Fibroblast of lung (primary cell): ENCODE measurements at regions not wholly inside any gene's neighbourhood (a gene's known extent, or its start where the extent isn't known, plus 50 kb on each side); places are given as distances from the start of the nearest gene placed in this dataset.

Source experiments
- DNase-seq, 2 donors: peaks; one replicate each; pipeline versions ENCODE4 v3.0.0 to v3.0.0-alpha.2; 2010; ENCODE audit warnings: low read depth in 2 of 2
- H2AFZ ChIP-seq: 2 replicates; pipeline ENCODE4 v1.5.1; 2012; ENCODE audit warnings: low read length, control low read depth, inconsistent platforms
- H3K27ac ChIP-seq: 2 replicates; pipeline ENCODE4 v1.5.1; 2011; ENCODE audit warnings: low read length, control low read depth; ENCODE audit not compliant: insufficient read depth
- H3K27me3 ChIP-seq: 2 replicates; pipeline ENCODE4 v1.5.1; 2011; ENCODE audit warnings: mild to moderate bottlenecking, low read length; ENCODE audit not compliant: control insufficient read depth, insufficient read depth
- H3K36me3 ChIP-seq: 2 replicates; pipeline ENCODE4 v1.5.1; 2011; ENCODE audit warnings: low read length; ENCODE audit not compliant: control insufficient read depth, insufficient read depth
- H3K4me1 ChIP-seq: 2 replicates; pipeline ENCODE4 v1.5.1; 2011; ENCODE audit warnings: low read length; ENCODE audit not compliant: control insufficient read depth, insufficient read depth; ENCODE audit errors: extremely low read depth
- H3K4me2 ChIP-seq: 2 replicates; pipeline ENCODE4 v1.5.1; 2011; ENCODE audit warnings: low read length, control low read depth; ENCODE audit not compliant: insufficient read depth; ENCODE audit errors: extremely low read depth
- H3K4me3 ChIP-seq, 4 experiments: fragments of 200-600 bp in 1 of 4; sonication (generic) in 1 of 4; replicated peaks in 1 of 4; 2 replicates each; pipeline ENCODE4 v1.5.1; 2011 to 2016; ENCODE audit warnings: low read length in 4 of 4, low read depth in 3 of 4, mild to moderate bottlenecking in 3 of 4, control low read depth in 2 of 4, inconsistent platforms in 1 of 4, mixed read lengths in 1 of 4; ENCODE audit not compliant: insufficient read depth in 1 of 4; ENCODE audit errors: control extremely low read depth in 1 of 4
- H3K79me2 ChIP-seq: 2 replicates; pipeline ENCODE4 v1.5.1; 2012; ENCODE audit warnings: mild to moderate bottlenecking, low read length, inconsistent platforms; ENCODE audit not compliant: control insufficient read depth, insufficient read depth
- H3K9ac ChIP-seq: 2 replicates; pipeline ENCODE4 v1.5.1; 2011; ENCODE audit warnings: mild to moderate bottlenecking, low read length, control low read depth; ENCODE audit not compliant: insufficient read depth
- H3K9me3 ChIP-seq: 2 replicates; pipeline ENCODE4 v1.5.1; 2012; ENCODE audit warnings: low read depth, low read length; ENCODE audit not compliant: control insufficient read depth, insufficient read depth
- H4K20me1 ChIP-seq: 2 replicates; pipeline ENCODE4 v1.5.1; 2011; ENCODE audit warnings: low read length; ENCODE audit not compliant: control insufficient read depth, insufficient read depth; ENCODE audit errors: extremely low read depth
- EZH2 ChIP-seq: IDR thresholded peaks from 2 replicates; pipeline ENCODE4 v1.5.1; 2012; ENCODE audit warnings: low read length, control low read depth, mild to moderate bottlenecking; ENCODE audit errors: missing control alignments
- TF ChIP-seq, protein P1 (sequence below), 2 donors: IDR thresholded peaks in 1 of 2; conservative IDR thresholded peaks in 1 of 2; 1 replicate in 1 of 2; 2 replicates in 1 of 2; pipeline ENCODE4 v1.5.1; 2011 to 2012; ENCODE audit warnings: low read length in 2 of 2, control low read depth in 1 of 2, inconsistent platforms in 1 of 2, low read depth in 1 of 2, mild to moderate bottlenecking in 1 of 2

DNA sequence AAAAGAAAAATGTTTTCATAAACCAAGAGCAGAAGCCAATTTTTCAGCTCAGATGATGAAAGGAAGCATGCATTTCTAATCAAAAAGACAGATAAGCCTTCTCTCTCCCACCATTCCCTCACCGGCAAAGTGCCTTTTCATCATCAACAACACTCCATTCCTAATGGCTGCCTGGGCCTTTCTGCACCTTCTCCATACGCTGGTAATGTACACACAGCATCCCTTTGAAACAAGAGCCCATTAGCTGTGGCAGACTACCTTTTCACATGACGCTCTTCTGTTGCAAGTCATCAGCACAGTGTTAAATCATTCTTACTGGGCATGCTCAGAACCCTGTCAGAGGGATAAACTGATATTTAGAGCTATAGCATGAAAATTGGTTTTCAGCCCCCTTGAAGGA lies 408.9 kb downstream of the MEIS1 start:
- Histone ChIP-seq H3K9me3 (no peaks in the 10 kb centered on the region), H4K20me1 (no peaks in the 10 kb centered on the region), H3K27me3 (no peaks in the 10 kb centered on the region), H3K9ac (no peak overlapping the region), H3K4me2 (no peak overlapping the region), H3K79me2 (no peaks in the 10 kb centered on the region), H3K4me1 (peaks cover 9% of the 10 kb centered on the region), H3K27ac (no peak overlapping the region), H3K4me3 (no peak overlapping the region), H3K36me3 (no peaks in the 10 kb centered on the region), H2AFZ (no peak overlapping the region)
- no peak for DNase-seq
- TF ChIP-seq, protein P1, sequence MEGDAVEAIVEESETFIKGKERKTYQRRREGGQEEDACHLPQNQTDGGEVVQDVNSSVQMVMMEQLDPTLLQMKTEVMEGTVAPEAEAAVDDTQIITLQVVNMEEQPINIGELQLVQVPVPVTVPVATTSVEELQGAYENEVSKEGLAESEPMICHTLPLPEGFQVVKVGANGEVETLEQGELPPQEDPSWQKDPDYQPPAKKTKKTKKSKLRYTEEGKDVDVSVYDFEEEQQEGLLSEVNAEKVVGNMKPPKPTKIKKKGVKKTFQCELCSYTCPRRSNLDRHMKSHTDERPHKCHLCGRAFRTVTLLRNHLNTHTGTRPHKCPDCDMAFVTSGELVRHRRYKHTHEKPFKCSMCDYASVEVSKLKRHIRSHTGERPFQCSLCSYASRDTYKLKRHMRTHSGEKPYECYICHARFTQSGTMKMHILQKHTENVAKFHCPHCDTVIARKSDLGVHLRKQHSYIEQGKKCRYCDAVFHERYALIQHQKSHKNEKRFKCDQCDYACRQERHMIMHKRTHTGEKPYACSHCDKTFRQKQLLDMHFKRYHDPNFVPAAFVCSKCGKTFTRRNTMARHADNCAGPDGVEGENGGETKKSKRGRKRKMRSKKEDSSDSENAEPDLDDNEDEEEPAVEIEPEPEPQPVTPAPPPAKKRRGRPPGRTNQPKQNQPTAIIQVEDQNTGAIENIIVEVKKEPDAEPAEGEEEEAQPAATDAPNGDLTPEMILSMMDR (conservative IDR thresholded peaks at IDR 0.05 in 1 of 2, IDR thresholded peaks at IDR 0.05 in 1 of 2; ENCODE audit: low read depth in 1 of 2, low read length in 2 of 2), result no peak
- TF ChIP-seq EZH2, result no peak

DNA sequence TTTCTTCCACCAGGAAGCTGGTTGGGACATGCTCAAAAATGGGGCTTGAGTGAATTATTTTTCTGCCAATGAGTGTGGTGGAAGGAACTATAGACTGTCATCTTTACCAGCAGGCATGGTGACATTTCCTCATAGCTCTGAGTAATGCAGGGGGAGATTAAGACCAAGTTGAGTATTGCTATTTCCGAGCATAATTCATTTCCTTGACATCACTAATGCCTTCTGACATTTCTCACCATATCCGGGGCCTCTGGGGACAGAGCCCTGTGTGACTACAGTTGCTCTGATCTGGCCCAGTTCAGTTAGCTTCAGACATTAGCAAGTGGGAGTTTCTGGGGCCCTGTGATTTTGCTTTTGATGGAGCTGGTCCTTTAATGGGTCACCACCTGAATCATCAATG lies 410.4 kb downstream of the MEIS1 start:
- peaks cover 8% of the 10 kb centered on the region for H3K4me1 ChIP-seq
- no peak overlapping the region for H3K27ac ChIP-seq
- no peak for DNase-seq
- H3K9me3 ChIP-seq, result no peaks in the 10 kb centered on the region
- H4K20me1 ChIP-seq, result no peaks in the 10 kb centered on the region
- H3K4me2 ChIP-seq, result no peak overlapping the region
- no peak overlapping the region for H2AFZ ChIP-seq
- H3K36me3 ChIP-seq, result no peaks in the 10 kb centered on the region
- no peaks in the 10 kb centered on the region for H3K79me2 ChIP-seq
- no peak overlapping the region for H3K9ac ChIP-seq
- TF ChIP-seq, protein P1 (conservative IDR thresholded peaks at IDR 0.05 in 1 of 2, IDR thresholded peaks at IDR 0.05 in 1 of 2; ENCODE audit: low read depth in 1 of 2, low read length in 2 of 2), result no peak
- no peak for TF ChIP-seq EZH2
- no peaks in the 10 kb centered on the region for H3K27me3 ChIP-seq
- H3K4me3 ChIP-seq, result no peak overlapping the region

DNA sequence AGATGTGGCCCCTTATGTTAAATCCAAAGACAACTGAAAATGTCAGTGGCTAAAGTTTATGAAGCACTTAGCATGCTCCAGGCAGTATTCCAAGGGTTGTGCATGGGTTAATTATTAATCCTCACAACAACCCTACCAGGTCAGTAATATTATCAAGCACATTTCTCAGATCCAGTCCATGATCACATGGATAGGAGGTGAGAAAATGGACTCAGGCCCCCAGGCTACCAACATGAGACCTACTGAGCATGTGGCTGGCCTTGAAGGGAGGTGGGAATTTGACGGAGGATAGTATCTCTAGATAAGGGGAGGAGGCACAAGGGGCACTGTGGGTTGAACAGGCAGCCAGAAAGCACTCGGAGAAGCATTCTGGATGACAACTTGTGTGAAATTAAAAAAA lies 412.0 kb downstream of the MEIS1 start:
- no peak overlapping the region for H3K27ac ChIP-seq
- peaks cover 13% of the 10 kb centered on the region for H3K4me1 ChIP-seq
- no peak overlapping the region for H3K4me2 ChIP-seq
- H2AFZ ChIP-seq, result no peak overlapping the region
- TF ChIP-seq, protein P1 (conservative IDR thresholded peaks at IDR 0.05 in 1 of 2, IDR thresholded peaks at IDR 0.05 in 1 of 2; ENCODE audit: low read depth in 1 of 2, low read length in 2 of 2), result no peak
- TF ChIP-seq EZH2, result no peak
- DNase-seq, result no peak
- no peak overlapping the region for H3K9ac ChIP-seq
- H3K79me2 ChIP-seq, result no peaks in the 10 kb centered on the region
- H4K20me1 ChIP-seq, result no peaks in the 10 kb centered on the region
- no peak overlapping the region for H3K4me3 ChIP-seq
- H3K36me3 ChIP-seq, result no peaks in the 10 kb centered on the region
- no peaks in the 10 kb centered on the region for H3K9me3 ChIP-seq
- no peaks in the 10 kb centered on the region for H3K27me3 ChIP-seq
